ENCODE measurements at regions not wholly inside any gene's neighbourhood (a gene's known extent, or its start where the extent isn't known, plus 50 kb on each side); places are given as distances from the start of the nearest gene placed in this dataset.

GRCh38 chr13:60318186-60318585 is 78.8 kb upstream of the TDRD3 start:
- TF ChIP-seq, protein P1, sequence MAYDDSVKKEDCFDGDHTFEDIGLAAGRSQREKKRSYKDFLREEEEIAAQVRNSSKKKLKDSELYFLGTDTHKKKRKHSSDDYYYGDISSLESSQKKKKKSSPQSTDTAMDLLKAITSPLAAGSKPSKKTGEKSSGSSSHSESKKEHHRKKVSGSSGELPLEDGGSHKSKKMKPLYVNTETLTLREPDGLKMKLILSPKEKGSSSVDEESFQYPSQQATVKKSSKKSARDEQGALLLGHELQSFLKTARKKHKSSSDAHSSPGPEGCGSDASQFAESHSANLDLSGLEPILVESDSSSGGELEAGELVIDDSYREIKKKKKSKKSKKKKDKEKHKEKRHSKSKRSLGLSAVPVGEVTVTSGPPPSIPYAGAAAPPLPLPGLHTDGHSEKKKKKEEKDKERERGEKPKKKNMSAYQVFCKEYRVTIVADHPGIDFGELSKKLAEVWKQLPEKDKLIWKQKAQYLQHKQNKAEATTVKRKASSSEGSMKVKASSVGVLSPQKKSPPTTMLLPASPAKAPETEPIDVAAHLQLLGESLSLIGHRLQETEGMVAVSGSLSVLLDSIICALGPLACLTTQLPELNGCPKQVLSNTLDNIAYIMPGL (CRISPR knock-in tag; IDR thresholded peaks at IDR 0.05; ENCODE audit: borderline replicate concordance): no peak
- no peak for TF ChIP-seq NPAS2 (CRISPR knock-in tag; IDR thresholded peaks at IDR 0.05; ENCODE audit: borderline replicate concordance)
- TF ChIP-seq EP300 (IDR thresholded peaks at IDR 0.05): no peak
- TF ChIP-seq, protein P2, sequence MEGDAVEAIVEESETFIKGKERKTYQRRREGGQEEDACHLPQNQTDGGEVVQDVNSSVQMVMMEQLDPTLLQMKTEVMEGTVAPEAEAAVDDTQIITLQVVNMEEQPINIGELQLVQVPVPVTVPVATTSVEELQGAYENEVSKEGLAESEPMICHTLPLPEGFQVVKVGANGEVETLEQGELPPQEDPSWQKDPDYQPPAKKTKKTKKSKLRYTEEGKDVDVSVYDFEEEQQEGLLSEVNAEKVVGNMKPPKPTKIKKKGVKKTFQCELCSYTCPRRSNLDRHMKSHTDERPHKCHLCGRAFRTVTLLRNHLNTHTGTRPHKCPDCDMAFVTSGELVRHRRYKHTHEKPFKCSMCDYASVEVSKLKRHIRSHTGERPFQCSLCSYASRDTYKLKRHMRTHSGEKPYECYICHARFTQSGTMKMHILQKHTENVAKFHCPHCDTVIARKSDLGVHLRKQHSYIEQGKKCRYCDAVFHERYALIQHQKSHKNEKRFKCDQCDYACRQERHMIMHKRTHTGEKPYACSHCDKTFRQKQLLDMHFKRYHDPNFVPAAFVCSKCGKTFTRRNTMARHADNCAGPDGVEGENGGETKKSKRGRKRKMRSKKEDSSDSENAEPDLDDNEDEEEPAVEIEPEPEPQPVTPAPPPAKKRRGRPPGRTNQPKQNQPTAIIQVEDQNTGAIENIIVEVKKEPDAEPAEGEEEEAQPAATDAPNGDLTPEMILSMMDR (IDR thresholded peaks at IDR 0.05): no peak
- no peak for TF ChIP-seq ESRRA (IDR thresholded peaks at IDR 0.05; ENCODE audit: borderline replicate concordance, low read length)
- no peak for TF ChIP-seq POLR2A (IDR thresholded peaks at IDR 0.05; ENCODE audit: low read length)
- no peak for TF ChIP-seq RNF2 (IDR thresholded peaks at IDR 0.05; ENCODE audit: borderline replicate concordance, low read depth)
- TF ChIP-seq TP53 (CRISPR knock-in tag; IDR thresholded peaks at IDR 0.05): no peak
- TF ChIP-seq, protein P3, sequence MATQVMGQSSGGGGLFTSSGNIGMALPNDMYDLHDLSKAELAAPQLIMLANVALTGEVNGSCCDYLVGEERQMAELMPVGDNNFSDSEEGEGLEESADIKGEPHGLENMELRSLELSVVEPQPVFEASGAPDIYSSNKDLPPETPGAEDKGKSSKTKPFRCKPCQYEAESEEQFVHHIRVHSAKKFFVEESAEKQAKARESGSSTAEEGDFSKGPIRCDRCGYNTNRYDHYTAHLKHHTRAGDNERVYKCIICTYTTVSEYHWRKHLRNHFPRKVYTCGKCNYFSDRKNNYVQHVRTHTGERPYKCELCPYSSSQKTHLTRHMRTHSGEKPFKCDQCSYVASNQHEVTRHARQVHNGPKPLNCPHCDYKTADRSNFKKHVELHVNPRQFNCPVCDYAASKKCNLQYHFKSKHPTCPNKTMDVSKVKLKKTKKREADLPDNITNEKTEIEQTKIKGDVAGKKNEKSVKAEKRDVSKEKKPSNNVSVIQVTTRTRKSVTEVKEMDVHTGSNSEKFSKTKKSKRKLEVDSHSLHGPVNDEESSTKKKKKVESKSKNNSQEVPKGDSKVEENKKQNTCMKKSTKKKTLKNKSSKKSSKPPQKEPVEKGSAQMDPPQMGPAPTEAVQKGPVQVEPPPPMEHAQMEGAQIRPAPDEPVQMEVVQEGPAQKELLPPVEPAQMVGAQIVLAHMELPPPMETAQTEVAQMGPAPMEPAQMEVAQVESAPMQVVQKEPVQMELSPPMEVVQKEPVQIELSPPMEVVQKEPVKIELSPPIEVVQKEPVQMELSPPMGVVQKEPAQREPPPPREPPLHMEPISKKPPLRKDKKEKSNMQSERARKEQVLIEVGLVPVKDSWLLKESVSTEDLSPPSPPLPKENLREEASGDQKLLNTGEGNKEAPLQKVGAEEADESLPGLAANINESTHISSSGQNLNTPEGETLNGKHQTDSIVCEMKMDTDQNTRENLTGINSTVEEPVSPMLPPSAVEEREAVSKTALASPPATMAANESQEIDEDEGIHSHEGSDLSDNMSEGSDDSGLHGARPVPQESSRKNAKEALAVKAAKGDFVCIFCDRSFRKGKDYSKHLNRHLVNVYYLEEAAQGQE (IDR thresholded peaks at IDR 0.05): no peak
- TF ChIP-seq CEBPB (IDR thresholded peaks at IDR 0.05): no peak
- TF ChIP-seq HDAC2 (IDR thresholded peaks at IDR 0.05): no peak
- TF ChIP-seq, protein P4, sequence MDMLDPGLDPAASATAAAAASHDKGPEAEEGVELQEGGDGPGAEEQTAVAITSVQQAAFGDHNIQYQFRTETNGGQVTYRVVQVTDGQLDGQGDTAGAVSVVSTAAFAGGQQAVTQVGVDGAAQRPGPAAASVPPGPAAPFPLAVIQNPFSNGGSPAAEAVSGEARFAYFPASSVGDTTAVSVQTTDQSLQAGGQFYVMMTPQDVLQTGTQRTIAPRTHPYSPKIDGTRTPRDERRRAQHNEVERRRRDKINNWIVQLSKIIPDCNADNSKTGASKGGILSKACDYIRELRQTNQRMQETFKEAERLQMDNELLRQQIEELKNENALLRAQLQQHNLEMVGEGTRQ (IDR thresholded peaks at IDR 0.05): no peak
- no peak for TF ChIP-seq HOXB13 (CRISPR knock-in tag; IDR thresholded peaks at IDR 0.05; ENCODE audit: low read depth)

Measured in A549 (cell line).